ENCODE measurements at regions not wholly inside any gene's neighbourhood (a gene's known extent, or its start where the extent isn't known, plus 50 kb on each side); places are given as distances from the start of the nearest gene placed in this dataset.
A peak's percentile ranks its signal among the peaks of the same experiment; 100 is the strongest.

DNA sequence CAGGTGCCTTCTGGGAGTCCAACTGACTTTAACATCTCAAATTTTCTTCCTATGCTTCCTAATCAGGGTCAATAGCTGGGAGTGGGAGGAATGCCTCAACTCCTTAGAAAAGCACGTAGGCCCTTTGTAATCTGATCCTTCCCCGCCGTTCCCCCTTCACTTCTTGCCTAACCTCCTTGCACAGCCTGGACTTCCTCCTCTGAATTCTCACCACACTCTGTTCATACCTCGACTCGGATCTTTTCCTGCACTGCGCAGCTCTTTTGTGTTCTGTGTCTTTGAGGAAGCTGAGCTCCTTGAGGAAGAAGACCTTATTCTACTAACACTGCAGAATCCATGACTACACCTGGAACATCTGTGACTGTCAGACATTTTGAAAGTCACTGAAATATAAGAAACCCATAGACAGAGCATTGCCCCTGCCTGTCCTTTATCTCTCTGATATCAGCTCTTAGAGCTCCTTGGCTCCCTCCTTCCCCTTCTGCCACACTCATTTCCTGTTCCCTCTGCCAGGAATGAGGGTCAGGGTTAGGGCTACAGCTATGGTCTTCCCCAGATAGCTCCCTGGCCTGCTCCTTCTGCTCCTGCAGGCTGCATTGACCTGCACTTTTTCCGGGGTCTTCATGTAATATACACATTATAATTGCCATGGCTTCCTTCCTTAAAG lies 140.2 kb upstream of the LDB2 start:
- H2BK15ac ChIP-seq (replicated peaks; ENCODE audit: low read depth), result no peak overlapping the region
- H2AK5ac ChIP-seq (ENCODE audit: low read length), result no peak overlapping the region
- H2BK120ac ChIP-seq (ENCODE audit: low read depth, low read length), result no peak overlapping the region
- peak; percentile 40 for DNase-seq
- no peaks in the 10 kb centered on the region for H3K27me3 ChIP-seq (ENCODE audit: insufficient read depth, low read length, poor library complexity)
- no CpG with 5 or more reads among the region's 7 CpGs for WGBS (ENCODE audit: extremely low coverage, insufficient coverage, low lambda C conversion rate)
- H3K79me1 ChIP-seq (ENCODE audit: low read length), result no peaks in the 10 kb centered on the region
- peaks cover 2% of the 10 kb centered on the region for H3K4me1 ChIP-seq (ENCODE audit: control insufficient read depth, low read depth, low read length)
- H3K27ac ChIP-seq (ENCODE audit: low read depth, low read length), result no peak overlapping the region
- H3K4me2 ChIP-seq (ENCODE audit: low read length), result no peak overlapping the region
- no peak overlapping the region for H3K4me3 ChIP-seq (ENCODE audit: low read length)
- H3K23ac ChIP-seq (ENCODE audit: low read length), result no peak overlapping the region
- H3K79me2 ChIP-seq (ENCODE audit: control insufficient read depth, insufficient read depth, low read length), result no peaks in the 10 kb centered on the region
- H2BK5ac ChIP-seq (ENCODE audit: low read length), result no peak overlapping the region
- H4K8ac ChIP-seq (ENCODE audit: low read depth, low read length), result no peak overlapping the region
- H3K56ac ChIP-seq (ENCODE audit: low read length), result peak overlapping the region; percentile 37
- H3K36me3 ChIP-seq (ENCODE audit: control insufficient read depth, insufficient read depth, low read length), result no peaks in the 10 kb centered on the region
- no peak overlapping the region for H4K5ac ChIP-seq (ENCODE audit: low read length)
- no peak overlapping the region for H3K4ac ChIP-seq (ENCODE audit: low read depth, low read length)
- no peak overlapping the region for H3K9ac ChIP-seq (ENCODE audit: low read length)
- no peak overlapping the region for H3K18ac ChIP-seq (ENCODE audit: low read length)

DNA sequence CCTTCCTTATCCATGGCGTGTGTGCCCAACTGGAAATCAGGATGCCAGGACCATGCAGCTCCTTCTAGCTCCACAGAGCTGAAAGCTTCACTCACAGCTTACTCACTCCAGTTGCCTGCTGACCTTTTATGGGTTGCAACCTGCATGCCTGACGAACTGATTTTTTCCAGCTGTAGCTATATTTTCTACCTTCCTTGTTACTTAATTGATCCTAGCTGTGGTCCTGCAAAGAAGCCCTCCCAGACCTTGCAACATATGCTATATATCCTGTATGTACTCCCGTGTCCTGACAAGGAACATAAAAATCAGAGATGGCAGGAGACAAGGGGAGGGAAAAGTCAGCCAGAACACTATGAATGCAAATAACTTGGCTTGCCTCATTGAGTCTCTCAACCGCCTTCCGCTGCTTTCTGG lies 135.3 kb upstream of the LDB2 start:
- no peak overlapping the region for H4K5ac ChIP-seq (ENCODE audit: low read length)
- H3K9ac ChIP-seq (ENCODE audit: low read length), result no peak overlapping the region
- no peaks in the 10 kb centered on the region for H3K27me3 ChIP-seq (ENCODE audit: insufficient read depth, low read length, poor library complexity)
- no peak overlapping the region for H3K4me3 ChIP-seq (ENCODE audit: low read length)
- H3K56ac ChIP-seq (ENCODE audit: low read length), result peak overlapping the region; percentile 2
- H3K36me3 ChIP-seq (ENCODE audit: control insufficient read depth, insufficient read depth, low read length), result no peaks in the 10 kb centered on the region
- H2BK5ac ChIP-seq (ENCODE audit: low read length), result no peak overlapping the region
- H3K18ac ChIP-seq (ENCODE audit: low read length), result peak overlapping the region; percentile 3
- H3K4me1 ChIP-seq (ENCODE audit: control insufficient read depth, low read depth, low read length), result peaks cover 2% of the 10 kb centered on the region
- H3K23ac ChIP-seq (ENCODE audit: low read length), result no peak overlapping the region
- H3K4me2 ChIP-seq (ENCODE audit: low read length), result no peak overlapping the region
- H4K8ac ChIP-seq (ENCODE audit: low read depth, low read length), result no peak overlapping the region
- H3K27ac ChIP-seq (ENCODE audit: low read depth, low read length), result no peak overlapping the region
- no peak overlapping the region for H2AK5ac ChIP-seq (ENCODE audit: low read length)
- WGBS (ENCODE audit: extremely low coverage, insufficient coverage, low lambda C conversion rate), result no CpG with 5 or more reads among the region's 5 CpGs
- H3K79me1 ChIP-seq (ENCODE audit: low read length), result no peaks in the 10 kb centered on the region
- H2BK15ac ChIP-seq (replicated peaks; ENCODE audit: low read depth), result peak overlapping the region; percentile 42
- no peak for DNase-seq
- no peaks in the 10 kb centered on the region for H3K79me2 ChIP-seq (ENCODE audit: control insufficient read depth, insufficient read depth, low read length)
- no peak overlapping the region for H3K4ac ChIP-seq (ENCODE audit: low read depth, low read length)
- peak overlapping the region; percentile 51 for H2BK120ac ChIP-seq (ENCODE audit: low read depth, low read length)

DNA sequence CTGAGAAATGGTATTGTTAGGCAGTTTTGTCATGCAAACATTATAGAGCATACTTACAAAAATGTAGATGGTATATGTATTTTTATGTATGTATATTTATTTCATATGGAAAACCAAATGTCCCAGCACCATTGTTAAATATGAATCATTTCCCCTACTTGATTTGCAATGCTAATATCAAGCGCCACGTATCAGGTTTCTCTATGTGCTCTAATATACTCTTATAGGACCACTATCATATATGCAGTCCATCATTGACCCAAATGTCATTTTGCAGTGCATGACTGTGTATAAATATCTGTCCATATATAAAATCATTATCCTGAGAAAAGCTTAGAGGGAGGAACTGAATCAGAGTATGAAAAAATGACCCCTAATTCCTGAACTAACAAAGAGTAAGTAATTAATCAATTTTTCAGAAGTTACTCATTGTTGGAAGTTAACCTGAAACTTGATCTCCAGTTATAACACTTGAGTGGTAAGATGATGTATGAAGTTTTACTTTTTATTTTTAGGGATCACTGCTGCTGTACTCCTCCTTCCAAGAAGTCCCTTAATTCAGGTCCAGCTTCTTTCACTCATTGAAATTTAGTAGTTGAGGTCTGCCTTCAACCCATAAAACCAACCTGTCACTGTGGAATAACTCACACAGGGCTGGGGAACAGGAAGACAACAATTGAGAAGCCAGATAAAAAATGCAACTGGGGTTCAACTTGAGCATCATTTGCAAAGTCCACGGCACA lies 134.8 kb upstream of the LDB2 start:
- peak overlapping the region; percentile 3 for H3K18ac ChIP-seq (ENCODE audit: low read length)
- DNase-seq, result no peak
- no peak overlapping the region for H2BK120ac ChIP-seq (ENCODE audit: low read depth, low read length)
- no peak overlapping the region for H3K23ac ChIP-seq (ENCODE audit: low read length)
- no peak overlapping the region for H4K8ac ChIP-seq (ENCODE audit: low read depth, low read length)
- no peak overlapping the region for H3K9ac ChIP-seq (ENCODE audit: low read length)
- no peak overlapping the region for H4K5ac ChIP-seq (ENCODE audit: low read length)
- no peak overlapping the region for H2BK5ac ChIP-seq (ENCODE audit: low read length)
- H3K4me1 ChIP-seq (ENCODE audit: control insufficient read depth, low read depth, low read length), result peaks cover 2% of the 10 kb centered on the region
- H3K79me2 ChIP-seq (ENCODE audit: control insufficient read depth, insufficient read depth, low read length), result no peaks in the 10 kb centered on the region
- H3K4ac ChIP-seq (ENCODE audit: low read depth, low read length), result no peak overlapping the region
- H3K27ac ChIP-seq (ENCODE audit: low read depth, low read length), result no peak overlapping the region
- no peak overlapping the region for H2AK5ac ChIP-seq (ENCODE audit: low read length)
- no peak overlapping the region for H3K4me2 ChIP-seq (ENCODE audit: low read length)
- H3K4me3 ChIP-seq (ENCODE audit: low read length), result no peak overlapping the region
- H3K79me1 ChIP-seq (ENCODE audit: low read length), result no peaks in the 10 kb centered on the region
- H2BK15ac ChIP-seq (replicated peaks; ENCODE audit: low read depth), result no peak overlapping the region
- H3K27me3 ChIP-seq (ENCODE audit: insufficient read depth, low read length, poor library complexity), result no peaks in the 10 kb centered on the region
- H3K56ac ChIP-seq (ENCODE audit: low read length), result no peak overlapping the region
- no CpG with 5 or more reads among the region's 3 CpGs for WGBS (ENCODE audit: extremely low coverage, insufficient coverage, low lambda C conversion rate)
- no peaks in the 10 kb centered on the region for H3K36me3 ChIP-seq (ENCODE audit: control insufficient read depth, insufficient read depth, low read length)

DNA sequence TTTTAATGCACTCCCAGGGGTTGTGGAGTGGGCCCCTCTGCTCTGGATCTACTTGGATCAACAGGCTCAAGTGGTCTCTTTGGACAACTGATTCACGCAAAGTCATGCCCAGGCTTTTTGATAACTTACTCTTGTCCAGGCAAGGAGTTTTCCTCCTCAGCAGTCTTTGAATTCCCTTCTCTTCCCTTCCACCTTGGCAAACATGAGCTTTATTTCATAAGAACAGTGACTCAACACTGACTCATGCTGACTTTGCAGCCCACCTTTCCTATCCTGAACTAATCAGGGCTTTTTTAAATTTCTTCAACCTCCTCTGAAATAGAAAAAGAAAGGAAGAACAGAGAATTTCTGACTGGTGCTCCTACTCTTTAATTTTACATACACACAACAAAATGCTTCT lies 132.1 kb upstream of the LDB2 start:
- Histone ChIP-seq H3K56ac (ENCODE audit: low read length) (no peak overlapping the region), H3K9ac (ENCODE audit: low read length) (no peak overlapping the region), H3K4me1 (ENCODE audit: control insufficient read depth, low read depth, low read length) (peaks cover 2% of the 10 kb centered on the region), H3K4ac (ENCODE audit: low read depth, low read length) (no peak overlapping the region), H3K79me1 (ENCODE audit: low read length) (no peaks in the 10 kb centered on the region), H4K8ac (ENCODE audit: low read depth, low read length) (no peak overlapping the region), H4K5ac (ENCODE audit: low read length) (no peak overlapping the region), H3K27ac (ENCODE audit: low read depth, low read length) (no peak overlapping the region), H3K79me2 (ENCODE audit: control insufficient read depth, insufficient read depth, low read length) (no peaks in the 10 kb centered on the region), H3K36me3 (ENCODE audit: control insufficient read depth, insufficient read depth, low read length) (no peaks in the 10 kb centered on the region), H2BK5ac (ENCODE audit: low read length) (no peak overlapping the region), H3K4me3 (ENCODE audit: low read length) (no peak overlapping the region), H2AK5ac (ENCODE audit: low read length) (no peak overlapping the region), H2BK120ac (ENCODE audit: low read depth, low read length) (peak overlapping the region; percentile 64), H3K18ac (ENCODE audit: low read length) (peak overlapping the region; percentile 90), H3K4me2 (ENCODE audit: low read length) (no peak overlapping the region), H3K27me3 (ENCODE audit: insufficient read depth, low read length, poor library complexity) (no peaks in the 10 kb centered on the region), H3K23ac (ENCODE audit: low read length) (no peak overlapping the region), H2BK15ac (replicated peaks; ENCODE audit: low read depth) (peak overlapping the region; percentile 60)
- WGBS (ENCODE audit: extremely low coverage, insufficient coverage, low lambda C conversion rate), result no CpG with 5 or more reads among the region's 1 CpG
- DNase-seq, result peak; percentile 53

DNA sequence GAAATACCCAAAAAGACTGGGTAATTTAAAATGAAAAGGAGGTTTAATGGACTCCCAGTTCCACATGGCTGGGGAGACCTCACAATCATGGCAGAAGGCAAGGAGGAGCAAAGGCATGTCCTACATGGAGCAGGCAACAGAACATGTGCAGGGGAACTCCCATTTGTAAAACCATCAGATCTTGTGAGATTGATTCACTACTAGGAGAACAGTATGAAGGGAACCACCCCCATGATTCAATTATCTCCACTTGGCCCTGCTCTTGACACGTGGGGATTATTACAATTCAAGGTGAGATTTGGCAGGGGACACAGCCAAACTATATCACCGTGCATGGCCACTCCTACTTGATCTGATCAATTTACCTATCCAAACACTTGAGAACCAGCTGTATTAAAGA lies 131.5 kb upstream of the LDB2 start:
- WGBS (ENCODE audit: extremely low coverage, insufficient coverage, low lambda C conversion rate), result no CpG with 5 or more reads among the region's 2 CpGs

More for the DNA sequence above, 131.5 kb upstream of the LDB2 start:
- Histone ChIP-seq H3K23ac (ENCODE audit: low read length) (no peak overlapping the region), H2BK5ac (ENCODE audit: low read length) (no peak overlapping the region), H4K5ac (ENCODE audit: low read length) (no peak overlapping the region), H2AK5ac (ENCODE audit: low read length) (no peak overlapping the region), H3K4me3 (ENCODE audit: low read length) (no peak overlapping the region), H2BK120ac (ENCODE audit: low read depth, low read length) (no peak overlapping the region), H4K8ac (ENCODE audit: low read depth, low read length) (no peak overlapping the region), H3K56ac (ENCODE audit: low read length) (no peak overlapping the region), H3K79me2 (ENCODE audit: control insufficient read depth, insufficient read depth, low read length) (no peaks in the 10 kb centered on the region), H3K9ac (ENCODE audit: low read length) (no peak overlapping the region), H2BK15ac (replicated peaks; ENCODE audit: low read depth) (peak overlapping the region; percentile 60), H3K27me3 (ENCODE audit: insufficient read depth, low read length, poor library complexity) (no peaks in the 10 kb centered on the region), H3K4me2 (ENCODE audit: low read length) (no peak overlapping the region), H3K27ac (ENCODE audit: low read depth, low read length) (no peak overlapping the region), H3K4ac (ENCODE audit: low read depth, low read length) (no peak overlapping the region), H3K18ac (ENCODE audit: low read length) (peak overlapping the region; percentile 90), H3K79me1 (ENCODE audit: low read length) (no peaks in the 10 kb centered on the region), H3K36me3 (ENCODE audit: control insufficient read depth, insufficient read depth, low read length) (no peaks in the 10 kb centered on the region), H3K4me1 (ENCODE audit: control insufficient read depth, low read depth, low read length) (peaks cover 2% of the 10 kb centered on the region)
- no peak for DNase-seq
